Activated T-helper 2 cell treated with anti-CD3 and anti-CD28 coated beads, Interferon-gamma antibody, Interleukin-2, Interleukin-4, amounts not matched to agents 10 μg/mL and 5 μg/mL and 100 μg/mL, durations not matched to agents 14 hours and 24 hours and 36 hours (primary cell): ENCODE measurements at regions not wholly inside any gene's neighbourhood (a gene's known extent, or its start where the extent isn't known, plus 50 kb on each side); places are given as distances from the start of the nearest gene placed in this dataset.

Source experiments
- DNase-seq: peaks from one replicate; pipeline ENCODE4 v3.0.0; 2021; ENCODE audit warnings: low spot score
- H3K27ac Mint-ChIP-seq: one replicate; pipeline ENCODE4 v1.8.0; 2021; ENCODE audit warnings: mixed read lengths
- H3K27me3 Mint-ChIP-seq: one replicate; pipeline ENCODE4 v1.8.0; 2021; ENCODE audit warnings: low read depth, mixed read lengths
- H3K36me3 Mint-ChIP-seq: one replicate; pipeline ENCODE4 v1.8.0; 2021; ENCODE audit warnings: low read depth, mixed read lengths
- H3K4me1 Mint-ChIP-seq: one replicate; pipeline ENCODE4 v1.8.0; 2021; ENCODE audit warnings: low read depth, mixed read lengths
- H3K4me3 Mint-ChIP-seq: one replicate; pipeline ENCODE4 v1.8.0; 2021; ENCODE audit warnings: low read depth, mild to moderate bottlenecking, moderate library complexity, mixed read lengths
- H3K9me3 Mint-ChIP-seq: one replicate; pipeline ENCODE4 v1.8.0; 2021; ENCODE audit warnings: mixed read lengths
- intact Hi-C: fragments of 100-400 bp; cut with micrococcal nuclease; formaldehyde crosslinking; loops from one replicate; pipeline ENCODE4 v1.15.1; 2023

DNA sequence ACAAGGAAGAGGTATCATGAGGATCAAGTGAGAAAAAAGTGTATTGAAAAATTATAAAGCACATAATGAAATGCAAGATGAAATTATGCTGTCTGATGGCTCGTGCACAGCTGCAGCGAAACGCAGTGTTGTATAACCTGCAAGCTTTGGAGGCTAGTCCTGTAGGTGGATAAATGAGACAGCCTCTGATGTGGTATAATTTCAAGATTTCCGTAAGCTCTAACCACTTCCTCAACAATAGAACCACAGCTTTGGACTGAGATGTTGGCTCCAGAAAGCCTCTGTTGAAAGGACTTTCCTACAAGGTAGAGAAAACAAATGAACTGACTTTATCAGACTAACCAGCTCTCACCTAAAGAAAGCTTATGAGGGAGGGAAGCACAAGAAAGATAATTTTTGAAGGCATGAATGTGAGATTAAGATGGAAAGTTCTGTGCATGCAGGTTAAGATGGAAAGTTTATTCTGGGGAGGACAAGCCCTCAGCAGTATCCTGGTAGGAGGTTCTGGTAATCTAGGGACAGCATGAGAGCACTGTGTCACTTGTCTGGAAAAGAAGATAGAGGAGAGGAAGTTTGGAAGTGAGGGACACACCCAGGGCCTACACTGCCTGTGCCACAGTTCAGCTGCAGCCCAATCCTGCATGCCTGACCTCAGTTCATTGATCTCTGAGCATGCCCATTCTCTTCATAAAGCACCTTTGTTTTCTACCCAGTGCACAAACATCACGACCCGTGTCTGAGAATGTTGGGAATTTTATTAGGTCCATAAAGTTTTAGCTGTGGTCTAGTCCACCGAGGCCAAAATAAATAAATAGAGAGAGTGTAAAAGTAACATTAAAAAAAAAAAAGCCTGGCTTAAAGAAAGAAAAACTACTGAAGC, 161.5 kb upstream of the SFRP2 start:
- Mint-ChIP-seq H3K27ac (no peak overlapping the region), H3K4me3 (no peak overlapping the region), H3K4me1 (peaks cover 11% of the 10 kb centered on the region), H3K27me3 (peaks cover 31% of the 10 kb centered on the region), H3K9me3 (peaks cover 10% of the 10 kb centered on the region), H3K36me3 (no peaks in the 10 kb centered on the region)
- DNase-seq, result no peak
- intact Hi-C loops, result no loop called here

DNA sequence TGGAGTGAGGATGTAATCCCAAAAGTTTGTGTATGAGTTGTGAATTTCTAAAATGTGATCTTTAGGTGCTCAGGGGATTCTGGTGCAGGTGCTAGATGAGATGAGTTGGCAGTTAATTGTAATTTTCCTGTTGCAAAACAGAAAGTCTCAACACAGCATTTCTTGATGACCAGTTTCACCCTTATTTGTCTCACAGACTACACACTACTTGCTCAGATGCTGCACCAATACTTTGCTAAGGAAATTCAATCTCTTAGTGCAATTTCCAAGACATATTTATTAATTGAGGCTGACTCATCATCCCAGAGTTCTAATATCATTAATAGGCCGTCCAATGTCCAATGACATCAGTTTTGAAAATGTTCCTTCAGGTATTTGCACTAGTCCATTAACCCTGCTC, 159.2 kb upstream of the SFRP2 start:
- intact Hi-C loops, result no loop called here
- Mint-ChIP-seq H3K27ac (no peak overlapping the region), H3K4me1 (peaks cover 13% of the 10 kb centered on the region), H3K27me3 (peaks cover 28% of the 10 kb centered on the region), H3K36me3 (no peaks in the 10 kb centered on the region), H3K4me3 (no peak overlapping the region), H3K9me3 (peaks cover 14% of the 10 kb centered on the region)
- DNase-seq, result no peak

DNA sequence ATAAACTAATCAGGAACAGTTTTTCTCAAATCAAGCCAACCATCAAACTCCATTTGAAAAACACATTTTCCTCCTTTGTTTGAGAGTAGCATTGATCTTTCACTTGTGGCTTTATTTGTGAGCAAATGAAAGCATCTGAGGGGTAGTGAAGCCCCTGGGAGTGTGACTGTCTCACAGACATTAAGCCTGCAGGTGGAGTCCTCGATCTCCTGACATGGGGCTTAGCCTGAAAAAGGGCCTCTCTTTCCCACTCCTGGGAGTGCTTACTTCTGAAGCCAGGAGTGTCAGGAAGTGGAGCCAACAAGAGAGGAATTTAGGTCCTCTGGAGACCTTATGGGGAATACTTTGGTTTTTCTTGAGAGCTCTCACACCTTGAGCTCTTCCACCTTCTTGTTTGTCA, 158.2 kb upstream of the SFRP2 start:
- Mint-ChIP-seq H3K4me3 (no peak overlapping the region), H3K27me3 (peaks cover 28% of the 10 kb centered on the region), H3K27ac (no peak overlapping the region), H3K36me3 (no peaks in the 10 kb centered on the region), H3K4me1 (peaks cover 13% of the 10 kb centered on the region), H3K9me3 (peaks cover 14% of the 10 kb centered on the region)
- no peak for DNase-seq
- intact Hi-C loops, result no loop called here

DNA sequence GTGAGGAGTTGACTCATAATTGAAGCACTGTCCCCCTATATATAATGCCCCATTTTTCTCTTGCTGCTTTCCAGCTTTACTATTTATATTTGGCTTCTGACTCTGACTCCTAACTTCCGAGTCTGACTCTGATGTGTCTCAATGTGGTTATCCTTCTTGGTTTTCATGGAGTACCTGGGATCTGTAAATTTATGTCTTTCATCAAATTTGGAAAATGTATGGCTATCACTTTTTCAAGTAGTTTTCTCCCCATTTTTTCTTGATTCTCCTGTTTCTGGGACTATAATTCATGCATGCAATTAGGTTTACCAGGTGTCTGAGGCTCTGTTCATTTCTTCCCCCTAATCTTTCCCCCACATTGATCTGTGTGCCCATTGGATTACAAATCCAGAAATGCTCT, 156.8 kb upstream of the SFRP2 start:
- H3K27ac Mint-ChIP-seq, result no peak overlapping the region
- H3K4me1 Mint-ChIP-seq, result peaks cover 12% of the 10 kb centered on the region
- no peak overlapping the region for H3K4me3 Mint-ChIP-seq
- H3K9me3 Mint-ChIP-seq, result peaks cover 14% of the 10 kb centered on the region
- H3K27me3 Mint-ChIP-seq, result peaks cover 34% of the 10 kb centered on the region
- no peaks in the 10 kb centered on the region for H3K36me3 Mint-ChIP-seq
- DNase-seq, result no peak
- intact Hi-C loops, result no loop called here

DNA sequence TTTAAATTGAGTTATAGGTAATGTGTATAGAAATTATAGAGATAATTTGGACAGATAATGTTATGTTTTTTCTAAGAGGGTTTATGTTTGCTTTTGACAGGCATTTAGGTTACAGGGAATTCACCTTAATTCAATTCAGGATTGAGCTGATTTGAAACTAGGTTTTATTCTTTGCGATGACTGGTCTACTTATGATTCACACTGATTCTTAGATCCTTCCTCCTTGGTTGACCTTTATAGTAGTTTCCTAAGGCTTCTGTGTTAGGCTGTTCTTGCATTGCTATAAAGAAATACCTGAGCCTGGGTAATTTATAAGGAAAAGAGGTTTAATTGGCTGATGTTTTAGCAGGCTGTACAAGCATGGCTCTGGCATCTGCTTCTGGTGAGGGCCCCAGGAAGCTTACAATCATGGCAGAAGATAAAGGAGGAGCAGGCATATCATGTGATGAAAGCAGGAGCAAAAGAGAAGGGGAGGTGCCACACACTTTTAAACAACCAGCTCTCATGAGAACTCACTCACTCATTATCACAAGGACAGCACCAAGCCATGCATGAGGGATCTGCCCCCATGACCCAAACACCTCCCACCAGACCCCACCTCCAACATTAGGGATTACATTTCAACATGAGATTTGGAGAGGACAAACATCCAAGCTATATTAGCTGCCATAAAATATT, 155.0 kb upstream of the SFRP2 start:
- Mint-ChIP-seq H3K4me3 (no peak overlapping the region), H3K27ac (no peak overlapping the region), H3K27me3 (peaks cover 37% of the 10 kb centered on the region), H3K36me3 (no peaks in the 10 kb centered on the region), H3K4me1 (peaks cover 1% of the 10 kb centered on the region), H3K9me3 (peaks cover 14% of the 10 kb centered on the region)
- DNase-seq, result no peak
- intact Hi-C loops, result no loop called here

DNA sequence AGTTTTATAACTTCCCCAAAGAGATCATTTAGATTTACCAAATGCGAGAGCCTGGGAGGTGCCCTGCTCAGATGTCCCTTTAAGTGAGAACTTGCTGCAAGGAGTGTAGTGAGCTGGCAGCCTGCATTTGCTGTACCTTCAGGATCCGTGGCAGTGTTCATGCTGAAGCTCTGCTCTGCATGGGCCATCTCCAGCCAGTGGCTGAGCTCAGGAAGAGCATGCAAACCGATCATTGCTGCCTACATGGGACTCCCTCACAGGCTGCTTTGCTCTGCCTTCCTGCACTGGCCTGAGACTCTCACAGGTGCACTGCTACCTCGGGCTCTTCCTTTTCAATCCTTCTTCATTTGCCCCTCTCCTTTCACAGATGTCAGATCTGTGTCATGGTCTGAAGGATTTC, 152.0 kb upstream of the SFRP2 start:
- H3K27me3 Mint-ChIP-seq, result peaks cover 30% of the 10 kb centered on the region
- no peaks in the 10 kb centered on the region for H3K36me3 Mint-ChIP-seq
- intact Hi-C loops, result no loop called here
- no peak overlapping the region for H3K27ac Mint-ChIP-seq
- H3K9me3 Mint-ChIP-seq, result peaks cover 10% of the 10 kb centered on the region
- peaks cover 6% of the 10 kb centered on the region for H3K4me1 Mint-ChIP-seq
- H3K4me3 Mint-ChIP-seq, result no peak overlapping the region
- DNase-seq, result no peak

DNA sequence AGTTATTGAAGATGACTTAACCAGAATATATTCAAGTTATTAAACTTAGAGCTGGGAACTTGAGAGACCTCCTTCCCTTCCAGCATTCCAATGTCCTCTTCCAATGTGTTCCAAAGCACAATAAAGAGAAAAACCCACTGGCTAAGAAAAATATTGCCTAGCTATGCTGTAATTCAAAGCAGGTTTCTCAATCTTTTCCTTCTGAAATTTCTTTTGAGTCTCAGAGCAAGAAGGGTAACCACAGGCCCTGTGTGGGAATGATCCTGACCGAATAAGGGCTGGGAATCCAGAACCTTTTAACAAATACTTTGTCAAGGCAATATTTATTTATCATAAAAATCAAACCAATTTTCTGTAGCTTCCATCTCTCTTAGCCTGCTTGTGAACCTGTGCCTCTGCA, 150.7 kb upstream of the SFRP2 start:
- Mint-ChIP-seq H3K4me3 (no peak overlapping the region), H3K9me3 (no peaks in the 10 kb centered on the region), H3K27ac (no peak overlapping the region), H3K4me1 (peaks cover 6% of the 10 kb centered on the region), H3K27me3 (peaks cover 36% of the 10 kb centered on the region), H3K36me3 (no peaks in the 10 kb centered on the region)
- intact Hi-C loops, result no loop called here
- DNase-seq, result no peak

DNA sequence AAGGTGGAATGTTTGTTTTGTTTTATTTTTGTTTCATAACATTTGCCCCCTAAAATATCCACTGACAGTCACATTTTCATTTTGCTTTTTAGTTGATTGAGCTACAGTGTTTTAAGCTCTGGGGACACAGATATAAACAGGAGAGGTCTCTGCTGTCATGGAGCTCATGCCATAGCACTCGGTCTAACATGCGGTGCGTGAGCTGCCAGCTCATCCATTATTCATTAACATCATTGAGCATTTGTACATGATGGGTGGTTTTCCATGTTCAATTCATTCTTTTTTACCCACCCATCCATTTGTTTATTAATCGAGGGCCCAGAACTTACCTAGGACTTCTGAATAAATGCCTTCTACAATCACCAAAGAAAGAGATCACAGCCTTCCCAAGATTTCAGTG, 150.1 kb upstream of the SFRP2 start:
- H3K36me3 Mint-ChIP-seq, result no peaks in the 10 kb centered on the region
- H3K9me3 Mint-ChIP-seq, result no peaks in the 10 kb centered on the region
- intact Hi-C loops, result no loop called here
- no peak for DNase-seq
- no peak overlapping the region for H3K4me3 Mint-ChIP-seq
- H3K27me3 Mint-ChIP-seq, result peaks cover 39% of the 10 kb centered on the region
- no peak overlapping the region for H3K27ac Mint-ChIP-seq
- peaks cover 6% of the 10 kb centered on the region for H3K4me1 Mint-ChIP-seq

DNA sequence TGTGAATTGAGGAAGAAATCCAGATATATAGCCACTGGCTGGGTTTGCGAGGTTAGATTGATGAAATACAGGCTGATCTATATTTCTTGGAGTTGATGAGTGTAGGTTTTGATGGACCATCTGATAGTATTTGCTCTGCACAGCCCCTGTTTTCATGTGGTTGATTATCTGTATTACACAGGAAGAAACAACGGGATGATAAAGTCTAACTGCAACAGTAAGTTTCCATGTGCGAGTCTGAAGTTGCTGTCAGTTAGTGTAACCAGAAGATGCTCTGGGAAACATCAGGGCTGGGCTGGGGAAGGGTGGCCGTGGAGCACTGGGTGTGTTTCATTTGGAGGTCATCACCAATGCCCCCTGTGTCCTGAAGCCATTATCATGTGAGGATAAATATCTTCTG, 148.4 kb upstream of the SFRP2 start:
- no peak for DNase-seq
- H3K9me3 Mint-ChIP-seq, result no peaks in the 10 kb centered on the region
- no peaks in the 10 kb centered on the region for H3K36me3 Mint-ChIP-seq
- H3K4me1 Mint-ChIP-seq, result peaks cover 5% of the 10 kb centered on the region
- intact Hi-C loops, result no loop called here
- no peak overlapping the region for H3K4me3 Mint-ChIP-seq
- H3K27ac Mint-ChIP-seq, result no peak overlapping the region
- H3K27me3 Mint-ChIP-seq, result peaks cover 41% of the 10 kb centered on the region

DNA sequence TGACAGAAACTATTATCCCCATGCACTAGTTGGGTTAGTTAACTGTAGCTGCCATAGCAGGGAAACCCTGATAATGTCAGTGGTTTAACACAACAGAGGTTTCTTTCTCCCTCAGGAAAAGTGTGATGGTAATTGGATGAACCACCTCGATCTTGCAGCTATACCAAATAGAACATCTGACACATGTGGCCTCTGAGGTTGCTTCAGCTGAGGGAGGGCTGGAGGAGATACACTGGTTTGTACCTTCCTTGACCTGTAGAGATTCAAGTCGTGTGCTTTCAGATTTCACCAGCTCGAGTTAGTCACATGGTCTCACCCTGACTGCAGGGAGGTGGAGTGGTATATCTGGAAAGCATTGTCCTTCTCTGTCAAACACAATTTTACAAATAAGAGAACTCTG, 147.2 kb upstream of the SFRP2 start:
- Mint-ChIP-seq H3K27me3 (peaks cover 35% of the 10 kb centered on the region), H3K4me1 (peaks cover 5% of the 10 kb centered on the region), H3K4me3 (no peak overlapping the region), H3K9me3 (no peaks in the 10 kb centered on the region), H3K36me3 (no peaks in the 10 kb centered on the region), H3K27ac (no peak overlapping the region)
- intact Hi-C loops, result no loop called here
- no peak for DNase-seq

DNA sequence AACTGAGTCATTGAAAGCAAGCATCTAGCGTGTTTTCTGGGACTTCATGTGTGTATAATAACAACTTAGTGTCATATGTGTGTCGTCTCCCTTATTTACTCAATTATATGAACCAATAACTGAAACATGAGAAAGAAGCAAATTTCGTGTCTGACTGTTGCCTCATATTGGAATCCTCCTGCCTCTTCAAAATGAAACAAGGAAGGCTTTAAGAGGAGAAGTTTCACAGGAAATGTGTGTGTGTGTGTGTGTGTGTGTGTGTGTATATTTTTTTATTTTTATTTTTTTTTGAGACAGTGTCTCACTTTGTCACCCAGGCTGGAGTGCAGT, 145.8 kb upstream of the SFRP2 start:
- Mint-ChIP-seq H3K27ac (no peak overlapping the region), H3K27me3 (peaks cover 28% of the 10 kb centered on the region), H3K4me3 (no peak overlapping the region)

DNA sequence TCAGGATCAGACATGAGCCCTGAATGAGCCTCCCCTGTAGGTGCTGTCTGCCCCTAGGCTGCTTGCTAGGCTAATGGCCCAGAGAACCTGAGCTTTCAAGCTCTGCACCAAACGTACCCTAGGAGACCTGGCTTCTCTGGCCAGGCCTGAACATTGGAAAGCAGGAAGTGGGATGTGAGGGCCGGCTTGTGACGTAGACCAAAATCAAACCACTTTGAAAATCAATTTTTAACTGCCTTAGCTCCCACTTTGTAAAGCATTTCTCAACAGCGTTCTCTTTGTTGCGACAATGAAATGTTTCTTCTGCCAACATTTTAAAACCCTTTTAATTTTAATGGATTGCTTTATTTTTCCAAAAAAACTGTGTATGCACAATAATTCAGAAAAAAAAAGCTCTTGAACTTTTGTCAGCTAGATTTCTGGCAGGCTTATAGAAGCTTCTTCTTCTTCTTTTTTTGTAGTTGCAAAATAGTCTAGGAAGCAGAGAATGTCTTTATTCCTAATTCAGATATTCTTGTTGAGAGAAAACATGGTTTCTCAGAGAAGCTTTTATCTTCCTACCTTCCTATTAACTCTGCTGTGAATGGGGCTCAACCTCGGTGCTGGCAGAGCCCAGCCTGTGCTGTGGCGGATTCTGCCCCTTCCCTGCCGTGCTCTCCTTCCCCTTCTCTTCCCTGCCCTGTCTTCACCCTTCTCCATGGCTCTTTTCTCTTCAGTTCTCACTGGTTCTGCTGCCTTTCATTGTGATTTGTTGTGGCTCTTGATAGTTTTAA, 145.2 kb upstream of the SFRP2 start:
- Mint-ChIP-seq H3K27me3 (peaks cover 27% of the 10 kb centered on the region), H3K27ac (no peak overlapping the region), H3K36me3 (no peaks in the 10 kb centered on the region), H3K9me3 (no peaks in the 10 kb centered on the region), H3K4me3 (no peak overlapping the region), H3K4me1 (peaks cover 5% of the 10 kb centered on the region)
- DNase-seq, result no peak
- intact Hi-C loops, result no loop called here

More for the DNA sequence above, 145.8 kb upstream of the SFRP2 start:
- no peak for DNase-seq
- Mint-ChIP-seq H3K36me3 (no peaks in the 10 kb centered on the region), H3K9me3 (no peaks in the 10 kb centered on the region), H3K4me1 (peaks cover 5% of the 10 kb centered on the region)
- intact Hi-C loops, result no loop called here

DNA sequence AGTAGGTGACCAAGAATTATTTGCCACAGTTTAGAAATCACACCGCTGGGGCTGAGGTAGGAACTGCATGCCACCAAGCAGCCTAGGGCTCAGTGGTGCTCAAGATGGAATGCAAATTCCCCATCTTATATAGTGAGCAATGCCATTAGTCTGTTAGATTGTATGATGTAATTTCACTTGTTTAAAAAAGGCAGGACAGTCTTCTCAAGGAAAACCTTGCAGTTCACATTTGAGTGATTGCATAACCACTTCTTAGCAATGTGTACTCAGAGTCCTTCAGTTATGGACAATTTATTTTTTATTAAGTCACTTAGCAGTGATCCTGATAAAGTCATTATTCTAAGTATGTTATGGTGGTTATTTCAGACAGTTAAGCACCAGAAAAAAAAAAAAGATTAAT, 142.9 kb upstream of the SFRP2 start:
- no peak overlapping the region for H3K27ac Mint-ChIP-seq
- peaks cover 2% of the 10 kb centered on the region for H3K4me1 Mint-ChIP-seq
- H3K9me3 Mint-ChIP-seq, result no peaks in the 10 kb centered on the region
- no peaks in the 10 kb centered on the region for H3K36me3 Mint-ChIP-seq
- peaks cover 20% of the 10 kb centered on the region for H3K27me3 Mint-ChIP-seq
- no peak overlapping the region for H3K4me3 Mint-ChIP-seq
- intact Hi-C loops, result no loop called here
- DNase-seq, result no peak
